WERI-Rb-1 (cell line): ENCODE measurements at regions not wholly inside any gene's neighbourhood (a gene's known extent, or its start where the extent isn't known, plus 50 kb on each side); places are given as distances from the start of the nearest gene placed in this dataset.
"Not testable (repeated sequence)": the region's sequence is repeated elsewhere in the genome, so short reads cannot be mapped to it uniquely, and the experiment has no call there.

Experiments
- DNase-seq: peaks from one replicate; pipeline ENCODE4 v3.0.0-alpha.2; 2020
- H3K27ac ChIP-seq: fragments of 250-450 bp; sonication (Bioruptor Pico); 2 replicates; pipeline ENCODE4 v1.5.1; 2020; ENCODE audit warnings: mild to moderate bottlenecking, moderate library complexity
- H3K27me3 ChIP-seq: fragments of 250-450 bp; sonication (Bioruptor Pico); 2 replicates; pipeline ENCODE4 v1.5.1; 2021; ENCODE audit warnings: mild to moderate bottlenecking, low read depth, moderate library complexity; ENCODE audit not compliant: insufficient read depth, severe bottlenecking
- H3K36me3 ChIP-seq: fragments of 250-450 bp; sonication (Bioruptor Pico); 2 replicates; pipeline ENCODE4 v1.5.1; 2020; ENCODE audit warnings: mild to moderate bottlenecking, moderate library complexity
- H3K4me3 ChIP-seq: 2 replicates; pipeline ENCODE4 v1.5.1; 2011; ENCODE audit warnings: low read depth, mild to moderate bottlenecking, control low read depth, low read length
- H3K9me3 ChIP-seq: fragments of 250-450 bp; sonication (Bioruptor Pico); 2 replicates; pipeline ENCODE4 v1.5.1; 2021; ENCODE audit warnings: mild to moderate bottlenecking, moderate library complexity; ENCODE audit not compliant: severe bottlenecking
- CTCF ChIP-seq: IDR thresholded peaks from 2 replicates; pipeline ENCODE4 v1.5.1; 2011; ENCODE audit warnings: low read depth, mild to moderate bottlenecking, control low read depth, inconsistent platforms, low read length

GRCh38 chr3:165619069-165619468, 218.2 kb downstream of the BCHE start:
- Histone ChIP-seq H3K4me3 (no peak overlapping the region), H3K27ac (no peak overlapping the region), H3K27me3 (no peaks in the 10 kb centered on the region), H3K9me3 (no peaks in the 10 kb centered on the region), H3K36me3 (no peaks in the 10 kb centered on the region)
- DNase-seq, result no peak
- TF ChIP-seq CTCF, result no peak

GRCh38 chr3:165617134-165617533, 220.1 kb downstream of the BCHE start:
- Histone ChIP-seq H3K4me3 (no peak overlapping the region), H3K27ac (no peak overlapping the region), H3K36me3 (no peaks in the 10 kb centered on the region), H3K9me3 (no peaks in the 10 kb centered on the region), H3K27me3 (no peaks in the 10 kb centered on the region)
- TF ChIP-seq CTCF, result no peak
- DNase-seq, result no peak

GRCh38 chr3:165614337-165614736, 222.9 kb downstream of the BCHE start:
- no peaks in the 10 kb centered on the region for H3K36me3 ChIP-seq
- H3K4me3 ChIP-seq, result no peak overlapping the region
- no peaks in the 10 kb centered on the region for H3K27me3 ChIP-seq
- H3K27ac ChIP-seq, result no peak overlapping the region
- TF ChIP-seq CTCF, result no peak
- no peak for DNase-seq
- H3K9me3 ChIP-seq, result no peaks in the 10 kb centered on the region

- TF ChIP-seq CTCF, result no peak
- H3K27me3 ChIP-seq, result no peaks in the 10 kb centered on the region
- H3K4me3 ChIP-seq, result no peak overlapping the region
- H3K9me3 ChIP-seq, result no peaks in the 10 kb centered on the region
- no peaks in the 10 kb centered on the region for H3K36me3 ChIP-seq
- DNase-seq, result no peak
- H3K27ac ChIP-seq, result no peak overlapping the region
Measured at GRCh38 chr3:165613014-165613413, 224.2 kb downstream of the BCHE start.

- Histone ChIP-seq H3K36me3 (no peaks in the 10 kb centered on the region), H3K4me3 (no peak overlapping the region), H3K9me3 (no peaks in the 10 kb centered on the region), H3K27ac (no peak overlapping the region), H3K27me3 (no peaks in the 10 kb centered on the region)
- no peak for DNase-seq
- TF ChIP-seq CTCF, result no peak
Measured at GRCh38 chr3:165607221-165607620, 230.0 kb downstream of the BCHE start.

- no peak overlapping the region for H3K27ac ChIP-seq
- H3K27me3 ChIP-seq, result no peaks in the 10 kb centered on the region
- H3K9me3 ChIP-seq, result no peaks in the 10 kb centered on the region
- no peaks in the 10 kb centered on the region for H3K36me3 ChIP-seq
- no peak for DNase-seq
- no peak overlapping the region for H3K4me3 ChIP-seq
- TF ChIP-seq CTCF, result no peak
Measured at GRCh38 chr3:165603196-165603595, 234.0 kb downstream of the BCHE start.

GRCh38 chr3:165572566-165572965, 264.7 kb downstream of the BCHE start:
- not testable (repeated sequence) for H3K36me3 ChIP-seq, DNase-seq, H3K27me3 ChIP-seq, H3K9me3 ChIP-seq, H3K27ac ChIP-seq, H3K4me3 ChIP-seq
